HG02571 (cell line): ENCODE measurements at regions not wholly inside any gene's neighbourhood (a gene's known extent, or its start where the extent isn't known, plus 50 kb on each side); places are given as distances from the start of the nearest gene placed in this dataset.

ENCODE experiments used
- ATAC-seq: cut with Tn5 transposase; IDR thresholded peaks from one replicate; pipeline ENCODE4 v1.9.1; 2021; ENCODE audit warnings: mild to moderate bottlenecking, moderate library complexity; ENCODE audit not compliant: unreplicated experiment

- no peak for ATAC-seq
Measured at GRCh38 chr4:43766648-43767047, 682.0 kb downstream of the KCTD8 start.

- no peak for ATAC-seq
Measured at GRCh38 chr4:43776371-43776770, 672.2 kb downstream of the KCTD8 start.

GRCh38 chr4:43778187-43778915 lies 670.3 kb downstream of the KCTD8 start:
- ATAC-seq, result no peak

DNA sequence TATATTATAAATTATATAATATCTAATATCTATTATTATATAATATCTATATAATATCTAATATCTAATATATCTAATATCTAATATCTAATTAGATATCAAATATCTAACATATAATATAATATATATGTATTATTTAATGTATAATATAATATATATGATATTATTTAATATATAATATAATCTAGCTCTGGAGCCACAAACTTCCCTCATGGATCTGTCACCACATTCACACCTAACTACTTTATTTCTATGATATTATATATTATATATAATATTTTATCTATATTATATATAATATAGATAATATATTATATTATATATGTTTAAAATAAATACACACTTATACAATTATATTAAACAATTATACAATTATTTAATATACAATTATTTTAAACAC lies 667.5 kb downstream of the KCTD8 start:
- no peak for ATAC-seq

DNA sequence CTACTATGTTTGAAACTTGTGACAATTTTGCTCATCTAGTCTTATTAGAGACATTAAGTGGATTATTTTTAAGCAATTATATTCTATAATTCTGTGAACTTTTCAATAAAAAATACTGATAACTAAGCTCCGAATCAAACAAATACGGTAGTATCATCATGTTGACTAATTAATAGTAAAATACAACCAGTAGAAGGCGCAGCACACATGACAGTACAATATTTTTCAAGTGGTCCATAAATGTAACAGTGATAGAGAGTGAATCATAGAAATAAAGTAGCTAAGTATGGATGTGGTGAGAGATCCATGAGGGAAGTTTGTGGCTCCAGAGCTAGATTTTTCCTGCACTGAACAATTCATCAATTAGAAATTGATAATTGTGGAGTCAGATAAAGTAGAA lies 666.2 kb downstream of the KCTD8 start:
- ATAC-seq, result no peak

GRCh38 chr4:43816116-43816515 lies 632.5 kb downstream of the KCTD8 start:
- no peak for ATAC-seq

- no peak for ATAC-seq
Measured at GRCh38 chr4:43822621-43823020, 626.0 kb downstream of the KCTD8 start.

DNA sequence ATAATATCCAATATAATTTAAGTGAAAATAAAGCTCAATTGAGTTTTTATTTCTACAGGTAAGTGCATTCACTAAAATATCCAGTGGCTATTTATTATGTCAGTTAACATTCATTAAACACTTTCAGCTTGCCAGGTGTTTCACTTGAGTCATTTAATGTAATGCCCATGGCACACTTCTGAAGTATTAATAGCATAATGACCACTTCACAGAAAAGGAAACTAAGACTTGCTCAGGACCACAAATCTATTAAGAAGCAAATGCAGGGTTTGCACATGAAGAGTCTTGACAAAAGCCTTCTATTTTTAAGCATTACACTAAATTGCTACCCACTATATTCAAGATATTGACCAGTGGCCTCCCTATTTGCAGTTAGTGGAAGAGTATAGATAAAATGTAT lies 612.7 kb downstream of the KCTD8 start:
- no peak for ATAC-seq

- no peak for ATAC-seq
Measured at GRCh38 chr4:43837171-43837570, 611.4 kb downstream of the KCTD8 start.

- no peak for ATAC-seq
Measured at GRCh38 chr4:43837604-43838003, 611.0 kb downstream of the KCTD8 start.

DNA sequence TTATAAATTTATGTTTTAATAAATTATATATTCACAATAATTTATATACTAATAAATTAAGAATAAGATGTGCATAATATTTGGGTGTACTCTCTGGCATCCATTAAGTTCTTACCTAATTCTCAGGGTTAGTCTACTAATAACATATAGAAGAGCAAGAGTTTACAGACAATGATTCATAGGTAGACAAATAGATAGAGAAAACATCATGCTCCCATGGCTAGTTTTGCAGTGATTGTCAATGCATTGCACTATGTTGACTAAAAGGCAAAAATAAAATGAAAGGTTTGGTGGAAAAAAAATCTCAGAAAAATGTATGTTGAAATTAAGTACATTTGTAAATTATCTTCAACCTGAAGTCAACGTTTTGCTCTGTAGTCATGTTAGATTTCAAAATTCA lies 606.0 kb downstream of the KCTD8 start:
- ATAC-seq, result no peak

DNA sequence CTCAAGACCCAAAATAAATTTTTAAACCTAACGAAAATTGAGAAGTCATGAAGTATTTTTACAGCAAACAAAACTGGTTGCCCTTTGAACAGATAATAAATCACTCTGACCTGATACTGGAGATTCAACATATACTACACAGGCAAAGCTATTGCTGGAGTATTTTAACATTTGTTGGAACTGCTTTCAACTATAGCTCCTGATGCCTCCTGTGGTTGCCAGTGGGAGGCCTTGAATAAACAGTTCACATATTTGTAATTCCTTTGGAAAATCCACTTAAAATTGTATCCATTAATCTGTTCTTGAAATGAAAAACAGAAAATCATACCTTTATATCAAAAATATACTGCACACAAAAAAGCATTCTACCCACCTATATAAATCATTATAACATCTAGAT lies 605.1 kb downstream of the KCTD8 start:
- no peak for ATAC-seq

- ATAC-seq, result no peak
Measured at GRCh38 chr4:43846111-43846587, 602.5 kb downstream of the KCTD8 start.

DNA sequence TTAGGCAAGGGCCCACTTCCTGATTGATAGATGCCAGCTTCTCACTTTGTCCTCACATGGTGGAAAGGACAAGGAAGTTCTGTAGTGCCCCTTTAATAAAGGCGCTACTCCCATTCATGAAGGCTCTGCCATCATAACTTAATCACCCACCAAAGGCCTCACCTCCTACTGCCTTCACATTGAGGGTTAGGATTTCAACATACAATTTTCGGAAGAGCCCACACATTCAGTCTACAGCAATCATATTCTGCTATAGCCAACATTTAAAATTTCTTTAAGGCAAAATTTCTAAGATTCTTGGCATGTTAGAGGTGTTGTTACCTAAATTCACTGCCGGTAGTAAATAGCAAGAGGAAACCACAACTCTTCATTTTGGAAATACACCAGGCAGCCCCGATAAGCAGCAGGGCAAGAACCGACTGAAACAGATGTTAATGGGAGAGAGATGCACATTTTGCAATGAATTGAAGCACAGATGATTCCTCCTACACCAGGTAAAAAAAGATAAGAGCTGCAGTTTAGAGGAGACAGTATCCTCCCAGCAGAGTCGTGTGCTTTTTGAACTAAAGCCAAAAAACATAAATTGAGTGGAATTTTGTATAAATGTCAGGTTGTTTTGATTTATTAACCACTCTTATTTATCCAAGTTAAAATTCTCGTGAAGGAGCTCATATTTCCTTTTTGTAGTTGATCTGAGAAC lies 594.9 kb downstream of the KCTD8 start:
- ATAC-seq, result no peak

- no peak for ATAC-seq
Measured at GRCh38 chr4:43855283-43855682, 593.3 kb downstream of the KCTD8 start.

- ATAC-seq, result no peak
Measured at GRCh38 chr4:43864616-43865146, 583.9 kb downstream of the KCTD8 start.

- ATAC-seq, result no peak
Measured at GRCh38 chr4:43867908-43868307, 580.7 kb downstream of the KCTD8 start.

DNA sequence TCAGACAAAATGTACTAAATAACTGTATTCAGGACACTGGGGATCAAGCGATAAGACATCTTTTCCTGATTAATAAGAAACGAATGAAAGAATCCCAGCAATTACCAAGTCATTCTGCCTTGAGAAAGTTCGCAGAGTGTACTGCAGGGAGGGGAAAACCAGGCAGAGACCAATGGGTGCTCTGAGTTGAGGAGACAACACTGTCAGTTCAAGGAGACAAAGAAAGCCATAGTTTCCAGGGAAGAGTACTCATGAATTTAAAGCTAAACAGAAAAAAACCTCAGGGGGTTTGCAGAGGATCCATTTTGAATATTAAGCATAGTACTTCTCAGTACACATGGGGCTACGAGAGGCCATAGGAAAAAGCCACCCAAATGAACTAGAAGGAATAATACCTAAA lies 573.0 kb downstream of the KCTD8 start:
- ATAC-seq, result no peak

- no peak for ATAC-seq
Measured at GRCh38 chr4:43882470-43882869, 566.1 kb downstream of the KCTD8 start.

- no peak for ATAC-seq
Measured at GRCh38 chr4:43886196-43886595, 562.4 kb downstream of the KCTD8 start.

- no peak for ATAC-seq
Measured at GRCh38 chr4:43898836-43899235, 549.8 kb downstream of the KCTD8 start.

DNA sequence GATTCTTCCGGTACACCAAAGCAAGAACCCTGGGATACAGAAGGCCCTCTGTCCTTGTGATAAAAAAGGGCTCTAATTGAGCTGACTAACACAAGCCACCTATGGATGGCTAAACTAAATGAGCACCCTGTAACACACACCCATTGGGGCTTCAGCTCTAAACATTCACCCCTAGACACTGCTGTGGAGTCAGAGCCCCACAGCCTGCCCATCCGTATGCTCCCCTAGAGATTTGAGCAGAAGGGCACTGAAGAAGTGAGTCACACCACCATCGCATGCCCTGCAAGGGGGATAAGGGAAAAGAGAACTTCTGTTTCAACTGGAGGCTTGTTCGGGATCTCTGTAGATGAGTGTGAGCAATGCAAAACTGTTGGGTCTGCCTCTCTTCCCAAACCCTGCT lies 545.2 kb downstream of the KCTD8 start:
- no peak for ATAC-seq
